ENCODE measurements at regions not wholly inside any gene's neighbourhood (a gene's known extent, or its start where the extent isn't known, plus 50 kb on each side); places are given as distances from the start of the nearest gene placed in this dataset.

- no peak for TF ChIP-seq CTCF (conservative IDR thresholded peaks at IDR 0.05; ENCODE audit: low read depth, low read length)
- DNase-seq (ENCODE audit: low read depth), result no peak
- H3K4me3 ChIP-seq (ENCODE audit: low read depth, low read length), result no peak overlapping the region
Measured at GRCh38 chr12:97748298-97748697, 285.7 kb downstream of the RMST start.

- DNase-seq (ENCODE audit: low read depth), result no peak
- TF ChIP-seq CTCF (conservative IDR thresholded peaks at IDR 0.05; ENCODE audit: low read depth, low read length), result no peak
- no peak overlapping the region for H3K4me3 ChIP-seq (ENCODE audit: low read depth, low read length)
Measured at GRCh38 chr12:97751704-97752103, 289.1 kb downstream of the RMST start.

GRCh38 chr12:97752129-97752528, 289.5 kb downstream of the RMST start:
- TF ChIP-seq CTCF (conservative IDR thresholded peaks at IDR 0.05; ENCODE audit: low read depth, low read length), result no peak
- H3K4me3 ChIP-seq (ENCODE audit: low read depth, low read length), result no peak overlapping the region
- DNase-seq (ENCODE audit: low read depth), result no peak

- TF ChIP-seq CTCF (conservative IDR thresholded peaks at IDR 0.05; ENCODE audit: low read depth, low read length), result no peak
- no peak overlapping the region for H3K4me3 ChIP-seq (ENCODE audit: low read depth, low read length)
Measured at GRCh38 chr12:97753332-97753731, 290.7 kb downstream of the RMST start.

GRCh38 chr12:97754306-97754705, 291.7 kb downstream of the RMST start:
- DNase-seq (ENCODE audit: low read depth), result no peak
- TF ChIP-seq CTCF (conservative IDR thresholded peaks at IDR 0.05; ENCODE audit: low read depth, low read length), result no peak
- H3K4me3 ChIP-seq (ENCODE audit: low read depth, low read length), result no peak overlapping the region

More at GRCh38 chr12:97753332-97753731, 290.7 kb downstream of the RMST start:
- no peak for DNase-seq (ENCODE audit: low read depth)

- TF ChIP-seq CTCF (conservative IDR thresholded peaks at IDR 0.05; ENCODE audit: low read depth, low read length), result no peak
- no peak overlapping the region for H3K4me3 ChIP-seq (ENCODE audit: low read depth, low read length)
- DNase-seq (ENCODE audit: low read depth), result no peak
Measured at GRCh38 chr12:97756066-97756666, 293.6 kb downstream of the RMST start.

GRCh38 chr12:97756741-97757140, 294.1 kb downstream of the RMST start:
- TF ChIP-seq CTCF (conservative IDR thresholded peaks at IDR 0.05; ENCODE audit: low read depth, low read length), result no peak
- no peak for DNase-seq (ENCODE audit: low read depth)

More at GRCh38 chr12:97756741-97757140, 294.1 kb downstream of the RMST start:
- H3K4me3 ChIP-seq (ENCODE audit: low read depth, low read length), result no peak overlapping the region

Measured in epithelial cell of proximal tubule (primary cell).